ENCODE measurements at regions not wholly inside any gene's neighbourhood (a gene's known extent, or its start where the extent isn't known, plus 50 kb on each side); places are given as distances from the start of the nearest gene placed in this dataset.

DNA sequence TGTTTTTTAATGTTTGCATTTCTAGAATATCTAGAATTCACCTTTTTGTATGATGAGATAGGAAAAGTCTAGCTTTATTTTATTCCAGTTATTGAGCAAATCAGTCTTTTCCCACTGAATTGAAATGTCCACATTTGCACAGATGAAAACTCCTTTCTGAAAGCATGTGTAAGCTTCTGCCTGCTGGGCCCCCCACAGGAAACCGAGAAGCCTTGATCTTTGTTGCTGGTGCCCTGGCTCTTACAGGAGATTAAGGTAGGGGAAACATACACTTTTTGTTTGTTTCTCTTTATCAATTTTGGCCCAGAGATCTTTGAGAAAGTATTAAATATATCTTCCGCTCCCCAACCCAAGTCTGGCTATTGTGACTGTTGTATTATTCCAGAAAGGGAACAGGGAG lies 87.2 kb upstream of the GNAZ start:
- intact Hi-C loops (cut with DNase I) = no loop called here
- Histone ChIP-seq H3K36me3 (replicated peaks in 1 of 2; ENCODE audit: insufficient read depth in 1 of 2, low read depth in 2 of 2) (no peaks in the 10 kb centered on the region), H3K27me3 (no peaks in the 10 kb centered on the region), H3K9me3 (no peaks in the 10 kb centered on the region), H3K4me1 (no peaks in the 10 kb centered on the region), H3K4me3 (no peak overlapping the region), H3K27ac (no peak overlapping the region)
- 56 to 66% methylated on average over 2 of the region's 2 CpGs for WGBS, 2 donors
- TF ChIP-seq POLR2A (IDR thresholded peaks at IDR 0.05) = no peak
- TF ChIP-seq, protein P1, sequence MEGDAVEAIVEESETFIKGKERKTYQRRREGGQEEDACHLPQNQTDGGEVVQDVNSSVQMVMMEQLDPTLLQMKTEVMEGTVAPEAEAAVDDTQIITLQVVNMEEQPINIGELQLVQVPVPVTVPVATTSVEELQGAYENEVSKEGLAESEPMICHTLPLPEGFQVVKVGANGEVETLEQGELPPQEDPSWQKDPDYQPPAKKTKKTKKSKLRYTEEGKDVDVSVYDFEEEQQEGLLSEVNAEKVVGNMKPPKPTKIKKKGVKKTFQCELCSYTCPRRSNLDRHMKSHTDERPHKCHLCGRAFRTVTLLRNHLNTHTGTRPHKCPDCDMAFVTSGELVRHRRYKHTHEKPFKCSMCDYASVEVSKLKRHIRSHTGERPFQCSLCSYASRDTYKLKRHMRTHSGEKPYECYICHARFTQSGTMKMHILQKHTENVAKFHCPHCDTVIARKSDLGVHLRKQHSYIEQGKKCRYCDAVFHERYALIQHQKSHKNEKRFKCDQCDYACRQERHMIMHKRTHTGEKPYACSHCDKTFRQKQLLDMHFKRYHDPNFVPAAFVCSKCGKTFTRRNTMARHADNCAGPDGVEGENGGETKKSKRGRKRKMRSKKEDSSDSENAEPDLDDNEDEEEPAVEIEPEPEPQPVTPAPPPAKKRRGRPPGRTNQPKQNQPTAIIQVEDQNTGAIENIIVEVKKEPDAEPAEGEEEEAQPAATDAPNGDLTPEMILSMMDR (IDR thresholded peaks at IDR 0.05) = no peak
- no peak for DNase-seq
- no peak for ATAC-seq

DNA sequence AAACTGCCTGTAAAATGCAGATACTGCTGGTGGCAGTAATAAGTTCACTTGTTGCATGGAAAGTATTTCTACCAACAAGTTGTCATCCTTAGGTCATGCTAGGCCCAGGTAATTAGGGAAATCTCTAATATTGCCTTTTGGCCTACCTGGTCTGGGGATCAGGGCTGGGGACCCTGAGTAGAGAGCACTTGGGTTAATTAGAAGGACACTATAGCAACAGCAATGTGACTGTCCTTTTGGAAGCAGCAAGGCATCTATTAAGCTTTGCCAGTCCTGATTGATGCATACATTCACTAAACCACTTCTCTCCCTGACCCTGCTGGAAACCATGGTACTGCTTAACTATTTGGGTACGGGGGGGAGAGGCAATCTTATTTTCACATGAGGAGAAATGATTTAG lies 86.5 kb upstream of the GNAZ start:
- H3K36me3 ChIP-seq (replicated peaks in 1 of 2; ENCODE audit: insufficient read depth in 1 of 2, low read depth in 2 of 2) = no peaks in the 10 kb centered on the region
- TF ChIP-seq, protein P1 (IDR thresholded peaks at IDR 0.05) = no peak
- no peak for TF ChIP-seq POLR2A (IDR thresholded peaks at IDR 0.05)
- intact Hi-C loops (cut with DNase I) = no loop called here
- no peaks in the 10 kb centered on the region for H3K4me1 ChIP-seq
- no peaks in the 10 kb centered on the region for H3K27me3 ChIP-seq
- DNase-seq (no peak), ATAC-seq (no peak)
- H3K4me3 ChIP-seq = no peak overlapping the region
- H3K9me3 ChIP-seq = no peaks in the 10 kb centered on the region
- 29 to 60% methylated on average over 1 of the region's 1 CpG for whole genome bisulfite sequencing, 2 donors
- H3K27ac ChIP-seq = no peak overlapping the region

DNA sequence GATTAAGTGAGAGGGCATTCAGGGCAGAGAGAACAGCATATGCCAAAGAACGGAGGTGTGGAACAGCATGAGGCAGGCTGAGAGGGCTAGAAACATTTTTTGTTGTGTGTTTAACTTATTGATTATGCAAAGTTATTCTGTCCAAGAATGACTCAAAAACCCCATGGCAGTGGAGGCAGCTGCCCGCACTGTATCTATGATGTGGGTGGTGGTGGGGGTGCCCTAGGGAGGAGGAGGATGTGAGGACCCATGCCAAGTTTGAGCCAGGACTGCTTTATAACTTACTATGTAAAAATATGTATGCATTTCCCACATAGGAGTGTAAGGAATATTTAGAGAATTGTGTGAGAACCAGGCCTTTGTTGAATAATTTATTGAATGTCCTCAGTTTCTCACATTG lies 85.4 kb upstream of the GNAZ start:
- DNase-seq (no peak), ATAC-seq (no peak)
- Histone ChIP-seq H3K36me3 (replicated peaks in 1 of 2; ENCODE audit: insufficient read depth in 1 of 2, low read depth in 2 of 2) (no peaks in the 10 kb centered on the region), H3K4me3 (no peak overlapping the region), H3K27me3 (no peaks in the 10 kb centered on the region), H3K9me3 (no peaks in the 10 kb centered on the region), H3K27ac (no peak overlapping the region), H3K4me1 (no peaks in the 10 kb centered on the region)
- intact Hi-C loops (cut with DNase I) = no loop called here
- WGBS, 2 donors = 66 to 82% methylated on average over 2 of the region's 2 CpGs
- TF ChIP-seq, protein P1 (IDR thresholded peaks at IDR 0.05) = no peak
- TF ChIP-seq POLR2A (IDR thresholded peaks at IDR 0.05) = no peak

DNA sequence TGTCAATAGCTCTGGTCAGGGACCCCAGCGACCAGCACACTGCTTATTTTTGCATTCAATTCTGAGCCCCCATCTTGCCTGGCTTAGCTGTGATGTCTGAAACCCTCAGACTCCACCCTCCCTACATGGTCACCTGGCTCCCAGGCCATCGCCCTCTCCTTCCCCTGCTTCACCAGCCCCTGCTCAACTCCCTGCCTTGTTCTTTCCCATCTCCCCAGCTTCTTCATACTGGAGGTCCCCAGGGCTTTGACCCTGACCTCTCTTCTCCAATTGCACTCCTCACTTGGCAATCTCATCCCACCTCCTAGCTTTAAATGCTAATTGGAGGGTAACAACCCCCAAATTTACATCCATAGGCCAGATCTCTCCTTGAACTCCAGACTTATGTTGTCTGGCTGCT lies 84.3 kb upstream of the GNAZ start:
- H3K27ac ChIP-seq = no peak overlapping the region
- ATAC-seq (no peak), DNase-seq (no peak)
- intact Hi-C loops (cut with DNase I) = no loop called here
- TF ChIP-seq, protein P1 (IDR thresholded peaks at IDR 0.05) = no peak
- no peak for TF ChIP-seq POLR2A (IDR thresholded peaks at IDR 0.05)
- H3K27me3 ChIP-seq = no peaks in the 10 kb centered on the region
- H3K4me3 ChIP-seq = no peak overlapping the region
- no peaks in the 10 kb centered on the region for H3K4me1 ChIP-seq
- 82 to 84% methylated on average over 2 of the region's 2 CpGs for WGBS, 2 donors
- H3K36me3 ChIP-seq (replicated peaks in 1 of 2; ENCODE audit: insufficient read depth in 1 of 2, low read depth in 2 of 2) = no peaks in the 10 kb centered on the region
- H3K9me3 ChIP-seq = no peaks in the 10 kb centered on the region

DNA sequence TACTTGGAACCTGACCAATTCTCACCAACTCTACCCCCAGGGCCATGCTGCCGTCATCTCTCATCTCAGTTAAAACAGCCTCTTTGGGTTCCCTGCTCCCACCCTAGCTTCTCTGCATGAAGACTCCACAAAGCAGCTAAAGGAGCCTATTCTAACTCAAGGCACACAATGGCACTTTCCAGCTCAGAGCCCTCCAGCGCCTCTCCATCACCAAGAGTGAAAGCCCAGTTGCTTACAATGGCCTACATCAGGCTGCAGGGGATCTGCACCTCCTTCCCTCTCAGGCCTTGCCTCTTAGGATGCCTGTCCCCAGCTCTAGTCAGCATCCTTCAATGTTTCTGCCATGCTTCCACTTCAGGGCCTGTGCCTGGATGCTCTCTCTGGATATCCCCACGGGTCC lies 83.7 kb upstream of the GNAZ start:
- no peaks in the 10 kb centered on the region for H3K27me3 ChIP-seq
- no peak for TF ChIP-seq POLR2A (IDR thresholded peaks at IDR 0.05)
- TF ChIP-seq, protein P1 (IDR thresholded peaks at IDR 0.05) = no peak
- no peak overlapping the region for H3K4me3 ChIP-seq
- no peak for ATAC-seq
- H3K36me3 ChIP-seq (replicated peaks in 1 of 2; ENCODE audit: insufficient read depth in 1 of 2, low read depth in 2 of 2) = no peaks in the 10 kb centered on the region
- no peak overlapping the region for H3K27ac ChIP-seq
- no peak for DNase-seq
- no peaks in the 10 kb centered on the region for H3K4me1 ChIP-seq
- H3K9me3 ChIP-seq = no peaks in the 10 kb centered on the region
- WGBS, 2 donors = 74 to 76% methylated on average over 3 of the region's 3 CpGs
- intact Hi-C loops (cut with DNase I) = no loop called here

Measured in body of pancreas (tissue), 4 donors.